Fibroblast of mammary gland (primary cell): ENCODE measurements at regions not wholly inside any gene's neighbourhood (a gene's known extent, or its start where the extent isn't known, plus 50 kb on each side); places are given as distances from the start of the nearest gene placed in this dataset.

ENCODE experiments used
- DNase-seq: peaks from one replicate; pipeline ENCODE4 v3.0.0-alpha.2; 2010; ENCODE audit warnings: low read depth
- H3K4me3 ChIP-seq: 2 replicates; pipeline ENCODE4 v1.5.1; 2011; ENCODE audit warnings: low read depth, mild to moderate bottlenecking, low read length, moderate library complexity; ENCODE audit not compliant: control insufficient read depth
- CTCF ChIP-seq: conservative IDR thresholded peaks from 2 replicates; pipeline ENCODE4 v1.5.1; 2011; ENCODE audit warnings: low read depth, low read length, inconsistent platforms; ENCODE audit not compliant: control insufficient read depth, insufficient read depth

- no peak overlapping the region for H3K4me3 ChIP-seq
- no peak for DNase-seq
- no peak for TF ChIP-seq CTCF
Measured at GRCh38 chr3:157611536-157612076, 108.4 kb upstream of the VEPH1 start.

- H3K4me3 ChIP-seq, result no peak overlapping the region
- TF ChIP-seq CTCF, result no peak
- DNase-seq, result no peak
Measured at GRCh38 chr3:157610876-157611535, 107.8 kb upstream of the VEPH1 start.

GRCh38 chr3:157607826-157608405 lies 104.7 kb upstream of the VEPH1 start:
- H3K4me3 ChIP-seq, result no peak overlapping the region
- TF ChIP-seq CTCF, result no peak
- DNase-seq, result no peak

GRCh38 chr3:157606852-157607197 lies 103.6 kb upstream of the VEPH1 start:
- no peak for DNase-seq
- no peak overlapping the region for H3K4me3 ChIP-seq
- TF ChIP-seq CTCF, result no peak

GRCh38 chr3:157606011-157606851 lies 103.0 kb upstream of the VEPH1 start:
- DNase-seq, result peak; percentile 74
- no peak overlapping the region for H3K4me3 ChIP-seq
- peak; percentile 94 for TF ChIP-seq CTCF

GRCh38 chr3:157605356-157605755 lies 102.1 kb upstream of the VEPH1 start:
- DNase-seq, result no peak
- no peak for TF ChIP-seq CTCF
- no peak overlapping the region for H3K4me3 ChIP-seq
